SK-N-SH (cell line): ENCODE measurements at regions not wholly inside any gene's neighbourhood (a gene's known extent, or its start where the extent isn't known, plus 50 kb on each side); places are given as distances from the start of the nearest gene placed in this dataset.

Experiments used
- CTCF ChIA-PET: fragments of 300-600, 350-600 bp; formaldehyde crosslinking; extraction: SDS; loops from one replicate; lab custom pipeline; 2021; lab: Yijun Ruan, JAX
- POLR2A ChIA-PET: fragments of 350-600 bp; sonication (Branson Sonifier 250); formaldehyde crosslinking; extraction: SDS; loops from one replicate; lab custom pipeline; 2020; ENCODE audit warnings: antibody characterized with exemption, inconsistent platforms; lab: Yijun Ruan, JAX
- DNase-seq: peaks from one replicate; pipeline ENCODE4 v3.0.0; 2012
- H2AFZ ChIP-seq: fragments of 200-600 bp; sonication (generic); 2 replicates; pipeline ENCODE4 v1.8.1; 2016; ENCODE audit warnings: antibody characterized with exemption, mild to moderate bottlenecking, low read depth
- H3F3A ChIP-seq: fragments of 200-600 bp; sonication (generic); replicated peaks from 2 replicates; pipeline ENCODE3; 2016; ENCODE audit warnings: antibody characterized with exemption, mild to moderate bottlenecking; ENCODE audit not compliant: insufficient read depth
- H3K27ac ChIP-seq, 2 experiments: fragments of 200-500 bp in 1 of 2; fragments of 200-600 bp in 1 of 2; sonication (Bioruptor generic) in 1 of 2; sonication (generic), shearing (Covaris generic) in 1 of 2; 2 replicates each; pipeline versions ENCODE4 v1.5.1 to v1.6.1; 2014 to 2016; ENCODE audit warnings: low read depth in 2 of 2, inconsistent platforms in 1 of 2, low read length in 1 of 2, mild to moderate bottlenecking in 1 of 2, mixed read lengths in 1 of 2
- H3K27me3 ChIP-seq: fragments of 200-600 bp; sonication (generic), shearing (Covaris generic); 2 replicates; pipeline ENCODE4 v1.6.1; 2016; ENCODE audit warnings: mixed run types; ENCODE audit not compliant: insufficient read depth
- H3K36me3 ChIP-seq, 2 experiments: fragments of 200-500 bp in 1 of 2; fragments of 200-600 bp in 1 of 2; sonication (Bioruptor generic) in 1 of 2; sonication (generic) in 1 of 2; replicated peaks in 1 of 2; 2 replicates each; pipeline versions ENCODE3 to v1.5.1; 2014 to 2016; ENCODE audit warnings: low read length in 1 of 2, mild to moderate bottlenecking in 1 of 2; ENCODE audit not compliant: insufficient read depth in 2 of 2, control insufficient read depth in 1 of 2
- H3K4me1 ChIP-seq, 2 experiments: fragments of 200-500 bp in 1 of 2; fragments of 200-600 bp in 1 of 2; sonication (Bioruptor generic) in 1 of 2; sonication (generic), shearing (Covaris generic) in 1 of 2; 2 replicates each; pipeline versions ENCODE4 v1.5.1 to v1.6.1; 2014 to 2016; ENCODE audit warnings: low read depth in 1 of 2, low read length in 1 of 2, mixed run types in 1 of 2; ENCODE audit not compliant: insufficient read depth in 2 of 2, control insufficient read depth in 1 of 2
- H3K4me2 ChIP-seq: fragments of 200-600 bp; sonication (generic), shearing (Covaris generic); 2 replicates; pipeline ENCODE4 v1.6.1; 2017; ENCODE audit warnings: mixed run types
- H3K4me3 ChIP-seq, 2 experiments: fragments of 200-500 bp in 1 of 2; fragments of 200-600 bp in 1 of 2; sonication (Bioruptor generic) in 1 of 2; sonication (generic), shearing (Covaris generic) in 1 of 2; 2 replicates each; pipeline versions ENCODE4 v1.5.1 to v1.8.1; 2014 to 2016; ENCODE audit warnings: low read depth in 2 of 2, inconsistent platforms in 1 of 2, low read length in 1 of 2, mild to moderate bottlenecking in 1 of 2, mixed read lengths in 1 of 2, moderate library complexity in 1 of 2
- H3K79me2 ChIP-seq: fragments of 200-600 bp; sonication (generic); 2 replicates; pipeline ENCODE4 v1.8.1; 2017; ENCODE audit warnings: mild to moderate bottlenecking; ENCODE audit not compliant: insufficient read depth
- H3K9ac ChIP-seq: fragments of 200-600 bp; sonication (generic); 2 replicates; pipeline ENCODE4 v1.6.1; 2017; ENCODE audit warnings: mixed run types
- H3K9me2 ChIP-seq: fragments of 200-600 bp; sonication (generic); 2 replicates; pipeline ENCODE4 v1.6.1; 2017; ENCODE audit warnings: mixed run types
- H3K9me3 ChIP-seq: fragments of 200-600 bp; sonication (generic); 2 replicates; pipeline ENCODE4 v1.6.1; 2017; ENCODE audit warnings: mixed run types, mild to moderate bottlenecking, moderate library complexity
- H4K20me1 ChIP-seq: fragments of 200-600 bp; sonication (generic); 2 replicates; pipeline ENCODE4 v1.6.1; 2017; ENCODE audit warnings: mild to moderate bottlenecking, mixed run types; ENCODE audit not compliant: insufficient read depth
- CHD2 ChIP-seq: fragments of 150-350 bp; IDR thresholded peaks from 2 replicates; pipeline ENCODE4 v1.6.1; 2018; ENCODE audit warnings: low read length; ENCODE audit not compliant: partially characterized antibody
- EP300 ChIP-seq, 2 experiments: IDR thresholded peaks; 2 replicates each; pipeline versions ENCODE4 v1.4.0 to v1.6.1; 2012; ENCODE audit warnings: borderline replicate concordance in 1 of 2, low read depth in 1 of 2, low read length in 1 of 2
- EZH2phosphoT487 ChIP-seq: fragments of 200-600 bp; sonication (generic); IDR thresholded peaks from 2 replicates; pipeline ENCODE4 v1.6.1; 2017; ENCODE audit warnings: low read depth, mixed run types, mild to moderate bottlenecking, antibody characterized with exemption, moderate library complexity, borderline replicate concordance
- FOXJ3 ChIP-seq: sonication (generic); formaldehyde crosslinking; IDR thresholded peaks from 2 replicates; pipeline ENCODE4 v1.5.1; 2020; ENCODE audit warnings: mild to moderate bottlenecking, missing genetic modification reagents
- FOXM1 ChIP-seq: IDR thresholded peaks from 2 replicates; pipeline ENCODE4 v1.4.0; 2012; ENCODE audit warnings: low read depth, mild to moderate bottlenecking
- GATA2 ChIP-seq: sonication (generic); formaldehyde crosslinking; IDR thresholded peaks from 2 replicates; pipeline ENCODE4 v1.5.0; 2020; ENCODE audit warnings: mild to moderate bottlenecking, missing genetic modification reagents
- IRF3 ChIP-seq: fragments of 150-350 bp; IDR thresholded peaks from 2 replicates; pipeline ENCODE4 v1.6.1; 2016; ENCODE audit warnings: mild to moderate bottlenecking, low read depth, low read length
- JUND ChIP-seq: IDR thresholded peaks from 2 replicates; pipeline ENCODE4 v1.4.0; 2012
- MXI1 ChIP-seq: IDR thresholded peaks from 2 replicates; pipeline ENCODE4 v1.6.1; 2012; ENCODE audit warnings: mild to moderate bottlenecking, low read depth, low read length, improper control_type of control experiment
- NRF1 ChIP-seq: IDR thresholded peaks from 2 replicates; pipeline ENCODE4 v1.6.1; 2012; ENCODE audit warnings: low read depth, mild to moderate bottlenecking, low read length
- POLR2AphosphoS5 ChIP-seq: IDR thresholded peaks from 2 replicates; pipeline ENCODE4 v1.6.1; 2012; ENCODE audit warnings: low read depth, low read length
- RAD21 ChIP-seq: IDR thresholded peaks from 2 replicates; pipeline ENCODE4 v1.6.1; 2012; ENCODE audit warnings: mild to moderate bottlenecking, low read length
- RCOR1 ChIP-seq: fragments of 150-350 bp; IDR thresholded peaks from 2 replicates; pipeline ENCODE4 v1.6.1; 2017; ENCODE audit warnings: antibody characterized with exemption, low read length
- SIN3A ChIP-seq: IDR thresholded peaks from 2 replicates; pipeline ENCODE4 v1.6.1; 2012; ENCODE audit warnings: low read depth, mild to moderate bottlenecking, low read length, moderate library complexity, borderline replicate concordance
- SMC3 ChIP-seq: IDR thresholded peaks from 2 replicates; pipeline ENCODE4 v1.6.1; 2012; ENCODE audit warnings: low read depth, low read length, improper control_type of control experiment
- TAF1 ChIP-seq: IDR thresholded peaks from 2 replicates; pipeline ENCODE4 v1.6.1; 2012; ENCODE audit warnings: low read depth, mild to moderate bottlenecking, low read length, moderate library complexity, borderline replicate concordance
- USF2 ChIP-seq: fragments of 150-350 bp; IDR thresholded peaks from 2 replicates; pipeline ENCODE4 v1.6.1; 2017; ENCODE audit warnings: antibody characterized with exemption, low read length, low read depth, borderline replicate concordance
- WGBS: methylation state at CpG from one replicate; pipeline ENCODE4 v1.1.6; 2017; ENCODE audit warnings: low lambda C conversion rate; 5-methylcytosine and 5-hydroxymethylcytosine counted together
- TF ChIP-seq, protein P1 (sequence below): IDR thresholded peaks from 2 replicates; pipeline ENCODE4 v1.4.0; 2012; ENCODE audit warnings: low read depth
- TF ChIP-seq, protein P2 (sequence below): IDR thresholded peaks from 2 replicates; pipeline ENCODE4 v1.4.0; 2012; ENCODE audit warnings: low read depth, borderline replicate concordance

DNA sequence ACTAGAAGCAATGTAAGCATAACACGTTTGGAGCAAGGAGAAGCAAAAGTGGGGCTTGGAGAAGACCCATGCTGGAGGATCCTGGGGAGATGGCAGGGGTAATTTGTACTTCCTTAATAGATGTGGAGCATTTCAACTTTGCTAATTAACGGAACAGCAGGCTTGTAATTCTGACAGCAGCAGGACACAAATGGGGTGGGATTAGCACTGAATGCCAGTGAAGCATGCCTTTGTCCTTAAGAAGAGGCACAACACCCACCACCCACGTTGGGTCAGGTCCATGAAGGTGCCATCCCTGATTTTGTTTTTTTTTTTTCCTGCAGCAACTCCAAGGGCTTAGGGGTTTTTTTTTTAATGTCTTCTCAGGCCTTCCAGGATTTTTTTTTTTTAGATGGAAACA lies 231.9 kb upstream of the ROPN1 start:
- Histone ChIP-seq H3K36me3 (no peaks in the 10 kb centered on the region), H3K4me3 (no peak overlapping the region), H3K27me3 (no peaks in the 10 kb centered on the region), H4K20me1 (0 out of 2 replicates have a peak, but pooled peaks cover under 1% of the 10 kb centered on the region), H3K9me3 (0 out of 2 replicates have a peak, but pooled peaks cover 3% of the 10 kb centered on the region), H3K9ac (no peak overlapping the region), H3K79me2 (no peaks in the 10 kb centered on the region), H3K4me1 (peaks cover 7 to 11% of the 10 kb centered on the region in 2 experiments; a peak in 2 of 4 replicates), H3K4me2 (no peak overlapping the region), H3K27ac (no peak overlapping the region), H2AFZ (no peak overlapping the region), H3F3A (no peaks in the 10 kb centered on the region), H3K9me2 (no peaks in the 10 kb centered on the region)
- POLR2A ChIA-PET: no interaction called here
- no peak for DNase-seq
- CTCF ChIA-PET: no interaction called here
- 67% methylated on average over 3 of the region's 3 CpGs for WGBS
- TF ChIP-seq POLR2AphosphoS5 (no peak), JUND (no peak), TAF1 (no peak), CHD2 (no peak), FOXJ3 (CRISPR knock-in tag) (no peak), SIN3A (no peak), IRF3 (no peak), RCOR1 (no peak), RAD21 (no peak), USF2 (no peak), FOXM1 (no peak), EP300 (IDR thresholded peaks at IDR 0.05; ENCODE audit: borderline replicate concordance in 1 of 2, low read depth in 1 of 2, low read length in 1 of 2) (no peak)
- TF ChIP-seq, protein P1, sequence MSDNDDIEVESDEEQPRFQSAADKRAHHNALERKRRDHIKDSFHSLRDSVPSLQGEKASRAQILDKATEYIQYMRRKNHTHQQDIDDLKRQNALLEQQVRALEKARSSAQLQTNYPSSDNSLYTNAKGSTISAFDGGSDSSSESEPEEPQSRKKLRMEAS: no peak
- TF ChIP-seq, protein P2, sequence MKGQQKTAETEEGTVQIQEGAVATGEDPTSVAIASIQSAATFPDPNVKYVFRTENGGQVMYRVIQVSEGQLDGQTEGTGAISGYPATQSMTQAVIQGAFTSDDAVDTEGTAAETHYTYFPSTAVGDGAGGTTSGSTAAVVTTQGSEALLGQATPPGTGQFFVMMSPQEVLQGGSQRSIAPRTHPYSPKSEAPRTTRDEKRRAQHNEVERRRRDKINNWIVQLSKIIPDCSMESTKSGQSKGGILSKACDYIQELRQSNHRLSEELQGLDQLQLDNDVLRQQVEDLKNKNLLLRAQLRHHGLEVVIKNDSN: no peak

DNA sequence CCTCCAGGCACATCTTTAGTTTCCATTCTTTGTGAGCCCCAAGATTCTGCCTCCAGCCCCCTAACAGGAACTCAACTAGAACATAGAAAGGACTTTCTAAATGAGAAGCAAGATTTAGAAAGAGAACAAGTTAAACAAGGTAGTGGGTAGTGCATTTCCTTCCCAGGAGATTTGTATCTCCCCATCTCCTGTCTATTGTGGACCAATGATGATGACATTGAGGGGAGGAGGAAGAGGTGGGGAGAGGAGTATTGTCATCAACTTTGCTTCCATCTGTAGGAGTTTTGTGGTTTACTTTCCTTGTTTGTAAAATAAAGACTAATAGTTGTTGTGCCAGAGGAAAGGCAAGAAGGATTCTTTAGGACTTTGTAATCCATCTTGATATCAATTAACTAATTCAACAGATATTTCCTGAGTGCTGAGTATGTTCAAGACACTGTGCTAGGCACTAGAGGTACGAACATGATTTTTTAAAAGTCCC lies 235.3 kb upstream of the ROPN1 start:
- no peaks in the 10 kb centered on the region for H3K79me2 ChIP-seq
- H3K27me3 ChIP-seq: no peaks in the 10 kb centered on the region
- WGBS: 60% methylated on average over 1 of the region's 1 CpG
- ChIA-PET POLR2A (no interaction called here), CTCF (no interaction called here)
- no peak overlapping the region for H3K4me2 ChIP-seq
- no peaks in the 10 kb centered on the region for H3K9me2 ChIP-seq
- H3K4me3 ChIP-seq: no peak overlapping the region
- no peak overlapping the region for H3K27ac ChIP-seq
- 0 out of 2 replicates have a peak, but pooled peaks cover 3% of the 10 kb centered on the region for H3K9me3 ChIP-seq
- H3K4me1 ChIP-seq: peaks cover 0 to 8% of the 10 kb centered on the region in 2 experiments; a peak in 1 of 4 replicates
- no peak for TF ChIP-seq NRF1
- no peak for TF ChIP-seq FOXM1
- no peak for TF ChIP-seq RAD21
- no peak for TF ChIP-seq TAF1
- no peak for TF ChIP-seq EZH2phosphoT487
- no peak for TF ChIP-seq GATA2 (CRISPR knock-in tag)
- no peak for TF ChIP-seq MXI1
- TF ChIP-seq SMC3: no peak
- TF ChIP-seq, all 33 proteins: peak for 0
- Histone ChIP-seq H3K36me3 (no peaks in the 10 kb centered on the region), H3K9ac (no peak overlapping the region), H2AFZ (no peak overlapping the region), H4K20me1 (no peaks in the 10 kb centered on the region), H3F3A (no peaks in the 10 kb centered on the region)
- DNase-seq: no peak
